ENCODE measurements at regions not wholly inside any gene's neighbourhood (a gene's known extent, or its start where the extent isn't known, plus 50 kb on each side); places are given as distances from the start of the nearest gene placed in this dataset.
"Not testable (repeated sequence)": the region's sequence is repeated elsewhere in the genome, so short reads cannot be mapped to it uniquely, and the experiment has no call there.

- H3K27me3 Mint-ChIP-seq (ENCODE audit: insufficient read depth), result no peaks in the 10 kb centered on the region
- no peak for DNase-seq
- H3K9me3 Mint-ChIP-seq, result peaks cover 44% of the 10 kb centered on the region
- no peak overlapping the region for H3K4me3 Mint-ChIP-seq
- no peak overlapping the region for H3K27ac Mint-ChIP-seq
- H3K4me1 Mint-ChIP-seq (ENCODE audit: low read depth), result no peaks in the 10 kb centered on the region
- peaks cover 4% of the 10 kb centered on the region; the same call in 1 of the 2 replicates for H3K36me3 Mint-ChIP-seq (ENCODE audit: low read depth)
- no peak for TF ChIP-seq CTCF (IDR thresholded peaks at IDR 0.05)
Measured at GRCh38 chr12:131399000-131399399, 311.9 kb upstream of the SFSWAP start.

- not testable (repeated sequence) for DNase-seq; H3K4me1 Mint-ChIP-seq (ENCODE audit: low read depth); H3K4me3 Mint-ChIP-seq; H3K36me3 Mint-ChIP-seq (ENCODE audit: low read depth); H3K27ac Mint-ChIP-seq; H3K27me3 Mint-ChIP-seq (ENCODE audit: insufficient read depth)
- peaks cover 53% of the 10 kb centered on the region for H3K9me3 Mint-ChIP-seq
Measured at GRCh38 chr12:131400668-131401294, 310.1 kb upstream of the SFSWAP start.

GRCh38 chr12:131401907-131402633 is 308.8 kb upstream of the SFSWAP start:
- not testable (repeated sequence) for H3K36me3 Mint-ChIP-seq (ENCODE audit: low read depth); DNase-seq; H3K4me1 Mint-ChIP-seq (ENCODE audit: low read depth)

GRCh38 chr12:131402781-131403396 is 308.0 kb upstream of the SFSWAP start:
- Mint-ChIP-seq H3K4me3 (no peak overlapping the region), H3K27ac (no peak overlapping the region), H3K9me3 (peaks cover 56% of the 10 kb centered on the region), H3K4me1 (ENCODE audit: low read depth) (no peaks in the 10 kb centered on the region), H3K27me3 (ENCODE audit: insufficient read depth) (no peaks in the 10 kb centered on the region; the same call in 1 of the 2 replicates), H3K36me3 (ENCODE audit: low read depth) (peaks cover 4% of the 10 kb centered on the region; the same call in 1 of the 2 replicates)
- TF ChIP-seq CTCF (IDR thresholded peaks at IDR 0.05), result no peak
- no peak for DNase-seq

More at GRCh38 chr12:131401907-131402633, 308.8 kb upstream of the SFSWAP start:
- H3K9me3 Mint-ChIP-seq, result peaks cover 59% of the 10 kb centered on the region
- H3K27me3 Mint-ChIP-seq (ENCODE audit: insufficient read depth); H3K4me3 Mint-ChIP-seq; H3K27ac Mint-ChIP-seq: not testable (repeated sequence)

GRCh38 chr12:131403676-131404075 is 307.2 kb upstream of the SFSWAP start:
- no peak for DNase-seq
- H3K4me1 Mint-ChIP-seq (ENCODE audit: low read depth), result no peaks in the 10 kb centered on the region
- no peaks in the 10 kb centered on the region; the same call in 1 of the 2 replicates for H3K27me3 Mint-ChIP-seq (ENCODE audit: insufficient read depth)

GRCh38 chr12:131404705-131405104 is 306.2 kb upstream of the SFSWAP start:
- Mint-ChIP-seq H3K36me3 (ENCODE audit: low read depth) (0 out of 2 replicates have a peak, but pooled peaks cover 5% of the 10 kb centered on the region), H3K4me1 (ENCODE audit: low read depth) (no peaks in the 10 kb centered on the region), H3K27ac (no peak overlapping the region), H3K4me3 (no peak overlapping the region), H3K9me3 (peaks cover 55% of the 10 kb centered on the region), H3K27me3 (ENCODE audit: insufficient read depth) (no peaks in the 10 kb centered on the region; the same call in 1 of the 2 replicates)
- TF ChIP-seq CTCF (IDR thresholded peaks at IDR 0.05), result no peak
- no peak for DNase-seq

More at GRCh38 chr12:131403676-131404075, 307.2 kb upstream of the SFSWAP start:
- H3K4me3 Mint-ChIP-seq, result no peak overlapping the region
- H3K36me3 Mint-ChIP-seq (ENCODE audit: low read depth), result 0 out of 2 replicates have a peak, but pooled peaks cover under 1% of the 10 kb centered on the region
- H3K9me3 Mint-ChIP-seq, result peaks cover 54% of the 10 kb centered on the region
- TF ChIP-seq CTCF (IDR thresholded peaks at IDR 0.05), result no peak
- no peak overlapping the region for H3K27ac Mint-ChIP-seq
